PC-9 (cell line): ENCODE measurements at regions not wholly inside any gene's neighbourhood (a gene's known extent, or its start where the extent isn't known, plus 50 kb on each side); places are given as distances from the start of the nearest gene placed in this dataset.

Experiments used
- EZH2 ChIP-seq: fragments of 200-600 bp; sonication (generic); IDR thresholded peaks from 2 replicates; pipeline ENCODE4 v1.8.0; 2017; ENCODE audit warnings: antibody characterized with exemption, low read depth
- TF ChIP-seq, protein P1 (sequence below): fragments of 200-600 bp; sonication (generic); conservative IDR thresholded peaks from 2 replicates; pipeline ENCODE4 v1.6.1; 2017; ENCODE audit warnings: mixed run types, antibody characterized with exemption, mild to moderate bottlenecking, moderate library complexity

DNA sequence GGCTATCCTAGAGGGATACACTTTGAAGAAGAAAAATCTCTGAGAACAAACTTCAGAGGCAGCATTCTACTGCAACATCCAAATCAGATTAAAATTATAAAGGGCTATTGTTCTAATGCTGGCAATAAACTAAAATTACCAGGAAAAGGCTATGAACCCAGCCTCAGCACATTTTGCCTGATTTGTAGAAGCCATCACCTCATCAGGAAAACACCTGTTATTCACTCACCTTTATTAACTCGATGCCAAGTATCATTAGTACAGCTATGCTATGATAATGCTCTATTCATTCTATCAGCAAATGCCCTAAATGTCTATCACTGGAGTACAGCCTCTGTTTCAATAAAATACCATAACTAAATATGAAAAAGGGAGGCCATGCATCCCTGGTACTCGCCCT, 510.2 kb downstream of the RASEF start:
- TF ChIP-seq, protein P1, sequence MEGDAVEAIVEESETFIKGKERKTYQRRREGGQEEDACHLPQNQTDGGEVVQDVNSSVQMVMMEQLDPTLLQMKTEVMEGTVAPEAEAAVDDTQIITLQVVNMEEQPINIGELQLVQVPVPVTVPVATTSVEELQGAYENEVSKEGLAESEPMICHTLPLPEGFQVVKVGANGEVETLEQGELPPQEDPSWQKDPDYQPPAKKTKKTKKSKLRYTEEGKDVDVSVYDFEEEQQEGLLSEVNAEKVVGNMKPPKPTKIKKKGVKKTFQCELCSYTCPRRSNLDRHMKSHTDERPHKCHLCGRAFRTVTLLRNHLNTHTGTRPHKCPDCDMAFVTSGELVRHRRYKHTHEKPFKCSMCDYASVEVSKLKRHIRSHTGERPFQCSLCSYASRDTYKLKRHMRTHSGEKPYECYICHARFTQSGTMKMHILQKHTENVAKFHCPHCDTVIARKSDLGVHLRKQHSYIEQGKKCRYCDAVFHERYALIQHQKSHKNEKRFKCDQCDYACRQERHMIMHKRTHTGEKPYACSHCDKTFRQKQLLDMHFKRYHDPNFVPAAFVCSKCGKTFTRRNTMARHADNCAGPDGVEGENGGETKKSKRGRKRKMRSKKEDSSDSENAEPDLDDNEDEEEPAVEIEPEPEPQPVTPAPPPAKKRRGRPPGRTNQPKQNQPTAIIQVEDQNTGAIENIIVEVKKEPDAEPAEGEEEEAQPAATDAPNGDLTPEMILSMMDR, result no peak
- TF ChIP-seq EZH2, result no peak
